ENCODE measurements at regions not wholly inside any gene's neighbourhood (a gene's known extent, or its start where the extent isn't known, plus 50 kb on each side); places are given as distances from the start of the nearest gene placed in this dataset.

DNA sequence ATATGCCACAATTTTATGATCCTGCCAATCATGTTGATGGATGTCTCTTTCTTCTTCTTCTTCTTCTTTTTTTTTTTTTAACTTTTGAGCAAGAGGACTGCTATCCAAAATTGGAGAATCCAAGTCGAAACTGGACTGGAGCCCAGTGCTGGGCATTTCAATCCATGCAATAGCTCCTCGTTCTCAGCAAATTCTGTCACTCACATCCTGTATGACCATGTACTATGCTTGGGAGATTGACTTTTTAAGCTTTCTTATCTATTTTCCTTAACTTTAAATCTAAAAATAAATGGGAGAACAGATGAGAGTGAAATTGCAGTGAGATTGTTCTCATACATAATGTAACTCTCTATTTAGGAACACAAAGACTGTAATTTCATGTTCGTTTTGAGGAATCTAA, 123.0 kb upstream of the PUDP start:
- H3K9me3 ChIP-seq, result no peaks in the 10 kb centered on the region
- intact Hi-C loops (cut with DNase I), result no loop called here
- H3K4me1 ChIP-seq, result no peaks in the 10 kb centered on the region
- TF ChIP-seq, protein P1, sequence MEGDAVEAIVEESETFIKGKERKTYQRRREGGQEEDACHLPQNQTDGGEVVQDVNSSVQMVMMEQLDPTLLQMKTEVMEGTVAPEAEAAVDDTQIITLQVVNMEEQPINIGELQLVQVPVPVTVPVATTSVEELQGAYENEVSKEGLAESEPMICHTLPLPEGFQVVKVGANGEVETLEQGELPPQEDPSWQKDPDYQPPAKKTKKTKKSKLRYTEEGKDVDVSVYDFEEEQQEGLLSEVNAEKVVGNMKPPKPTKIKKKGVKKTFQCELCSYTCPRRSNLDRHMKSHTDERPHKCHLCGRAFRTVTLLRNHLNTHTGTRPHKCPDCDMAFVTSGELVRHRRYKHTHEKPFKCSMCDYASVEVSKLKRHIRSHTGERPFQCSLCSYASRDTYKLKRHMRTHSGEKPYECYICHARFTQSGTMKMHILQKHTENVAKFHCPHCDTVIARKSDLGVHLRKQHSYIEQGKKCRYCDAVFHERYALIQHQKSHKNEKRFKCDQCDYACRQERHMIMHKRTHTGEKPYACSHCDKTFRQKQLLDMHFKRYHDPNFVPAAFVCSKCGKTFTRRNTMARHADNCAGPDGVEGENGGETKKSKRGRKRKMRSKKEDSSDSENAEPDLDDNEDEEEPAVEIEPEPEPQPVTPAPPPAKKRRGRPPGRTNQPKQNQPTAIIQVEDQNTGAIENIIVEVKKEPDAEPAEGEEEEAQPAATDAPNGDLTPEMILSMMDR (IDR thresholded peaks at IDR 0.05), result no peak
- no peak for TF ChIP-seq POLR2A (IDR thresholded peaks at IDR 0.05)
- WGBS, 2 donors, result 67 to 69% methylated on average over 3 of the region's 3 CpGs
- H3K36me3 ChIP-seq, result no peaks in the 10 kb centered on the region
- no peaks in the 10 kb centered on the region for H3K27me3 ChIP-seq
- DNase-seq, result no peak
- no peak overlapping the region for H3K4me3 ChIP-seq
- no peak overlapping the region for H3K27ac ChIP-seq

DNA sequence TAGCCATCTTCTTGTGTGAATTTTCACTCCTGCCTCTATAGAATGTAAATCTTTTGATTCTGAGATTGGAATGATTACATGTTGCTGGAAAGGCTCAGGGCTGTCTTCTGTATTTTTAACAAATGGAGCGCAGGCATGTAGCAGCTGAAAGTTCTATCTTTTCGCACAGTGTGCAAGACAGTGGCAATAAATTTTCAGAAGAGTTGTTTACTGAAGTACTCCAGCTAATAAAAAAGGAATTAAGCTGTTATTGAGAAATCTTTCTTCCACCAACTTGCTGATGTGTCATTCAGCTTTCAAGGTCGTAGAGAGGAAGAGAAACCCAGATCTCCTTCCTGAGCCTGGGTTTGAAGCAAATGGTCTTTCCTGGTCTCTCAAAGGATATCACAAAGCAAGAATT, 122.0 kb upstream of the PUDP start:
- intact Hi-C loops (cut with DNase I), result no loop called here
- no peaks in the 10 kb centered on the region for H3K27me3 ChIP-seq
- DNase-seq, result no peak
- no peaks in the 10 kb centered on the region for H3K9me3 ChIP-seq
- no peak overlapping the region for H3K4me3 ChIP-seq
- H3K27ac ChIP-seq, result no peak overlapping the region
- TF ChIP-seq, protein P1 (IDR thresholded peaks at IDR 0.05), result no peak
- no peak for TF ChIP-seq POLR2A (IDR thresholded peaks at IDR 0.05)
- H3K36me3 ChIP-seq, result no peaks in the 10 kb centered on the region
- 38 to 49% methylated on average over 3 of the region's 3 CpGs for WGBS, 2 donors
- no peaks in the 10 kb centered on the region for H3K4me1 ChIP-seq

DNA sequence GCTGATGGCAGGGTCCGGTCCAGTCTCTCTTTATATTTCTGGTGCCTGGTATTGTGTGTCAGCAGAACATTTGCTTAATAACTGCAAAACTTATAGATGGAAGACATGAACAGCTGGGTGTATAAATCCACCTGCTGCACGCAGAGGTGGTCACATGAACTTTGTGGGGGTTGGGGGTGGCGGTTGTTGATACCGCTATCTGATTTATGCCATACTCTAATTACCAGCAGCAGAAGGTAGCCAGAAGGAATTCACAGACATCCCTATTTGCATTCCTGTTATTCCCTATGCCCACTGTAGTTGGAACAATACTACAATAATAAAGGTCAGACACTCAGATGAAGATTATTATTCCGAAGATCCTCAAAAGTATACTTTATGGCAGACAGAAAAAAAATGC, 121.6 kb upstream of the PUDP start:
- H3K27ac ChIP-seq, result no peak overlapping the region
- no peaks in the 10 kb centered on the region for H3K4me1 ChIP-seq
- TF ChIP-seq, protein P1 (IDR thresholded peaks at IDR 0.05), result no peak
- TF ChIP-seq POLR2A (IDR thresholded peaks at IDR 0.05), result no peak
- H3K4me3 ChIP-seq, result no peak overlapping the region
- no peaks in the 10 kb centered on the region for H3K36me3 ChIP-seq
- WGBS, 2 donors, result 70 to 75% methylated on average over 2 to 5 of the region's 5 CpGs
- H3K9me3 ChIP-seq, result no peaks in the 10 kb centered on the region
- H3K27me3 ChIP-seq, result no peaks in the 10 kb centered on the region
- intact Hi-C loops (cut with DNase I), result no loop called here
- no peak for DNase-seq

DNA sequence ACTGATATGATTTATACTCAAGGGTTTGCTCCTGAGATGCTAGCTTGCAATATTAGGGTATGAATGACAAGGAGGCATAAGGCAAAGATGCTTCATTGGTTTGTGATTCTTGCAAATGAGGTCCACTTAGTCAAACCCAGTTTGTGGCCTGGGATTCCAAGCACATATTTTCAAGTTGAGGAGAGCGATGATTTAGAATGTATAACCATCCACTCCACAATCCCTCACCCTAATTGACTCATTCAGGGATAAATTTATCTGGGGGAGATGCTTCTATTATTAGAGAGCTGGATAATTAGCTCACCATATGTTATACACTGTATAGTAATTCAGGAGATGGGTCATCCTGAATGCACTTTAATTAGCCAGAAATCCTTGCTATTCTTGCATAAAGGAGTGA, 118.3 kb upstream of the PUDP start:
- no peak for DNase-seq
- Histone ChIP-seq H3K36me3 (no peaks in the 10 kb centered on the region), H3K4me1 (no peaks in the 10 kb centered on the region), H3K9me3 (no peaks in the 10 kb centered on the region), H3K4me3 (no peak overlapping the region), H3K27me3 (no peaks in the 10 kb centered on the region), H3K27ac (no peak overlapping the region)
- 100% methylated on average over 1 of the region's 1 CpG for whole genome bisulfite sequencing, 2 donors
- no peak for TF ChIP-seq POLR2A (IDR thresholded peaks at IDR 0.05)
- TF ChIP-seq, protein P1 (IDR thresholded peaks at IDR 0.05), result no peak
- intact Hi-C loops (cut with DNase I), result no loop called here

DNA sequence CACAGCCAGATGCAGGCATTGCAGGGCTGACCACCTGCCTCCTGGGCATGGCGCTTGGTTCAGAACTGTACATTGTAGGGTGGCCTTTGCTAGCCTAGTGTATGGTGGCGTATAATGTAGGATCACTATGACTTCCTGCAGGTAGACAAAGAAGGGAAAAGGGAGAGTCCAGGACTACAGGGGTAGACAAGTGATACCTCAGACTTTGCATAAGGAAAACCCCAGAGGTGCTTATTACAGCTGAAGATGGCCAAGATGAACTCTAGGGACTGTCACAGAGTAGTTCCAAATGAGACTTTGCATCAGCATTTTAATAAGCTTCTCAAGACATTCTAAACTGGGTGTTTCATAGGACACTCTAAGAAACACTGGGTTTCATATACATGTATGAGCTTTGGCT, 116.4 kb upstream of the PUDP start:
- TF ChIP-seq, protein P1 (IDR thresholded peaks at IDR 0.05), result no peak
- TF ChIP-seq POLR2A (IDR thresholded peaks at IDR 0.05), result no peak
- Histone ChIP-seq H3K36me3 (no peaks in the 10 kb centered on the region), H3K4me3 (no peak overlapping the region), H3K4me1 (no peaks in the 10 kb centered on the region), H3K27ac (no peak overlapping the region), H3K9me3 (no peaks in the 10 kb centered on the region), H3K27me3 (no peaks in the 10 kb centered on the region)
- WGBS, 2 donors, result 100% methylated on average over 1 of the region's 2 CpGs; no CpG with 5 or more reads in 1 of the 2 donors
- intact Hi-C loops (cut with DNase I), result no loop called here
- no peak for DNase-seq

Measured in esophagus squamous epithelium (tissue), 5 donors.